A549 (cell line): ENCODE measurements at regions not wholly inside any gene's neighbourhood (a gene's known extent, or its start where the extent isn't known, plus 50 kb on each side); places are given as distances from the start of the nearest gene placed in this dataset.

Source experiments
- ATAC-seq, 2 experiments: fragments of 200-7000 bp in 1 of 2; fragments of >200 bp in 1 of 2; cut with Nextera tagmentation in 1 of 2; cut with Tn5 transposase in 1 of 2; 3 replicates each; pipeline versions ENCODE4 v1.8.0 to v1.9.1; 2018 to 2020; ENCODE audit warnings: mild to moderate bottlenecking in 1 of 2, moderate library complexity in 1 of 2
- CTCF ChIA-PET: fragments of 300-600 bp; sonication (Branson Sonifier 250); formaldehyde crosslinking; extraction: SDS; loops from one replicate; lab custom pipeline; 2021; ENCODE audit warnings: antibody characterized with exemption, inconsistent platforms; lab: Yijun Ruan, JAX
- POLR2A ChIA-PET: fragments of 350-600 bp; formaldehyde crosslinking; extraction: SDS; loops from one replicate; lab custom pipeline; 2021; ENCODE audit warnings: antibody characterized with exemption, inconsistent platforms; lab: Yijun Ruan, JAX
- DNase-seq, 2 experiments: peaks; one replicate each; pipeline versions ENCODE4 v3.0.0 to v3.0.0-alpha.2; 2011 to 2016; ENCODE audit warnings: low read depth in 1 of 2, low spot score in 1 of 2
- FAIRE-seq: peaks from 2 replicates; lab custom pipeline; 2011; peaks lifted over from hg19 to GRCh38; lab: Jason Lieb, UNC
- H3K27ac ChIP-seq, 2 experiments: fragments of >200 bp; sonication (Bioruptor Twin); formaldehyde crosslinking; 3 replicates each; pipeline ENCODE4 v1.5.1; 2016 to 2017
- H3K4me1 ChIP-seq: fragments of >200 bp; sonication (Bioruptor Twin); formaldehyde crosslinking; 3 replicates; pipeline ENCODE4 v1.6.1; 2016
- H3K4me2 ChIP-seq: fragments of >200 bp; sonication (Bioruptor Twin); formaldehyde crosslinking; 3 replicates; pipeline ENCODE4 v1.6.1; 2016
- H3K4me3 ChIP-seq: fragments of >200 bp; sonication (Bioruptor Twin); formaldehyde crosslinking; 3 replicates; pipeline ENCODE4 v1.5.1; 2016
- H3K9me3 ChIP-seq: fragments of >200 bp; sonication (Bioruptor Twin); formaldehyde crosslinking; 3 replicates; pipeline ENCODE4 v1.6.1; 2016
- BHLHE40 ChIP-seq: IDR thresholded peaks from 2 replicates; pipeline ENCODE4 v1.6.1; 2012; ENCODE audit warnings: low read depth, low read length, inconsistent platforms
- CBX8 ChIP-seq: fragments of 200-600 bp; sonication (generic); IDR thresholded peaks from 2 replicates; pipeline ENCODE4 v1.6.1; 2016
- CEBPB ChIP-seq, 2 experiments: fragments of >200 bp in 1 of 2; sonication (Bioruptor Twin) in 1 of 2; formaldehyde crosslinking in 1 of 2; IDR thresholded peaks; 2 replicates each; pipeline ENCODE4 v1.6.1; 2012 to 2016
- CHD4 ChIP-seq: fragments of 200-600 bp; sonication (generic); IDR thresholded peaks from 2 replicates; pipeline ENCODE4 v1.6.1; 2016; ENCODE audit warnings: antibody characterized with exemption, mild to moderate bottlenecking, borderline replicate concordance
- CTCF ChIP-seq: fragments of >200 bp; sonication (Bioruptor Twin); formaldehyde crosslinking; IDR thresholded peaks from 3 replicates; pipeline ENCODE4 v1.5.1; 2016
- E2F6 ChIP-seq: IDR thresholded peaks from 2 replicates; pipeline ENCODE4 v1.6.1; 2012; ENCODE audit warnings: low read depth, borderline replicate concordance
- EHMT2 ChIP-seq: fragments of 200-600 bp; sonication (generic); IDR thresholded peaks from 2 replicates; pipeline ENCODE4 v1.6.1; 2016; ENCODE audit warnings: antibody characterized with exemption, low read depth, mild to moderate bottlenecking, moderate library complexity
- FOSL2 ChIP-seq, 2 experiments: fragments of 450-650 bp in 1 of 2; fragments of >200 bp in 1 of 2; sonication (Bioruptor Twin) in 1 of 2; formaldehyde crosslinking; IDR thresholded peaks; 2 replicates each; pipeline versions ENCODE4 v1.5.0 to v1.6.1; 2016 to 2020; ENCODE audit warnings: mild to moderate bottlenecking in 1 of 2, moderate library complexity in 1 of 2
- HEYL ChIP-seq: fragments of 250-450 bp; sonication (Bioruptor Pico); IDR thresholded peaks from 2 replicates; pipeline ENCODE4 v1.8.0; 2021; ENCODE audit warnings: mild to moderate bottlenecking, moderate library complexity
- HOXA7 ChIP-seq: fragments of 250-450 bp; sonication (Bioruptor Pico); IDR thresholded peaks from 2 replicates; pipeline ENCODE4 v1.5.0; 2020; ENCODE audit warnings: mild to moderate bottlenecking, moderate library complexity
- KDM1A ChIP-seq: fragments of 200-600 bp; sonication (generic); IDR thresholded peaks from 2 replicates; pipeline ENCODE4 v1.6.1; 2016; ENCODE audit warnings: low read depth, mild to moderate bottlenecking
- MAFK ChIP-seq: fragments of 450-650 bp; IDR thresholded peaks from 2 replicates; pipeline ENCODE4 v1.6.1; 2014; ENCODE audit not compliant: partially characterized antibody
- MAX ChIP-seq: IDR thresholded peaks from 2 replicates; pipeline ENCODE4 v1.6.1; 2012
- PHF8 ChIP-seq: fragments of 200-600 bp; sonication (generic); IDR thresholded peaks from 2 replicates; pipeline ENCODE4 v1.6.1; 2016; ENCODE audit warnings: low read depth, mild to moderate bottlenecking, antibody characterized with exemption, moderate library complexity, borderline replicate concordance
- POLR2A ChIP-seq: IDR thresholded peaks from 2 replicates; pipeline ENCODE4 v1.6.1; 2012; ENCODE audit warnings: mild to moderate bottlenecking, low read length
- POLR2AphosphoS2 ChIP-seq: conservative IDR thresholded peaks from 2 replicates; pipeline ENCODE4 v1.6.1; 2012; ENCODE audit warnings: low read length, improper control_type of control experiment, inconsistent platforms
- RAD21 ChIP-seq, 2 experiments: fragments of >200 bp in 1 of 2; sonication (Bioruptor Twin) in 1 of 2; formaldehyde crosslinking in 1 of 2; IDR thresholded peaks in 1 of 2; conservative IDR thresholded peaks in 1 of 2; 2 replicates in 1 of 2; 3 replicates in 1 of 2; pipeline ENCODE4 v1.6.1; 2012 to 2018; ENCODE audit warnings: inconsistent platforms in 1 of 2
- RARB ChIP-seq: fragments of 250-450 bp; sonication (Bioruptor Pico); IDR thresholded peaks from 2 replicates; pipeline ENCODE4 v1.8.0; 2021; ENCODE audit warnings: mild to moderate bottlenecking, moderate library complexity
- REST ChIP-seq: fragments of 200-600 bp; sonication (generic); IDR thresholded peaks from 2 replicates; pipeline ENCODE4 v1.6.1; 2016; ENCODE audit warnings: antibody characterized with exemption, mild to moderate bottlenecking, moderate library complexity
- RFX5 ChIP-seq: fragments of 450-650 bp; IDR thresholded peaks from 2 replicates; pipeline ENCODE4 v1.7.1; 2014; ENCODE audit warnings: antibody characterized with exemption, mild to moderate bottlenecking, moderate library complexity
- SREBF2 ChIP-seq: fragments of 450-650 bp; IDR thresholded peaks from 2 replicates; pipeline ENCODE4 v1.6.1; 2014; ENCODE audit warnings: mild to moderate bottlenecking, moderate library complexity
- ZSCAN20 ChIP-seq: fragments of 250-450 bp; sonication (Bioruptor Pico); IDR thresholded peaks from 2 replicates; pipeline ENCODE4 v1.8.0; 2022; ENCODE audit warnings: mild to moderate bottlenecking, moderate library complexity
- WGBS: methylation state at CpG from one replicate; pipeline ENCODE4 v1.1.6; 2017; ENCODE audit errors: missing lambda C conversion rate; 5-methylcytosine and 5-hydroxymethylcytosine counted together

- Histone ChIP-seq H3K4me2 (peak overlapping the region; percentile 68), H3K27ac (peak overlapping the region; percentile 65 to 76), H3K4me3 (no peak overlapping the region), H3K4me1 (peaks cover 27% of the 10 kb centered on the region), H3K9me3 (no peaks in the 10 kb centered on the region)
- 31% methylated on average over 4 of the region's 4 CpGs for WGBS
- peak; percentile 87 to 89 for ATAC-seq
- peak; percentile 31 to 74 for DNase-seq
- POLR2A ChIA-PET = no interaction called here
- CTCF ChIA-PET = interaction anchor here (0.7 to 1.5 kb wide), 3 partner anchors 12 to 57 kb away, joined by 3 to 4 read pairs (median 4); no protein-coding TSS in a partner anchor
- TF ChIP-seq RAD21 (conservative IDR thresholded peaks at IDR 0.05 in 1 of 2, IDR thresholded peaks at IDR 0.05 in 1 of 2) (no peak), RARB (CRISPR knock-in tag) (no peak), ZSCAN20 (CRISPR knock-in tag) (no peak), REST (no peak), MAX (peak; percentile 44; the same call in 1 of the 2 replicates), HOXA7 (CRISPR knock-in tag) (no peak), PHF8 (no peak)
- peak; percentile 70 for FAIRE-seq
These were observed 141.4 kb downstream of the SPP2 start for GRCh38 chr2:234191819-234192407.

- CTCF ChIA-PET = interaction anchor here (1.4 kb wide), 1 partner anchor 10 kb away, joined by 3 read pairs; no protein-coding TSS in a partner anchor
- Histone ChIP-seq H3K4me3 (no peak overlapping the region), H3K9me3 (no peaks in the 10 kb centered on the region), H3K4me1 (peaks cover 24% of the 10 kb centered on the region), H3K4me2 (no peak overlapping the region; the same call in 2 of the 3 replicates), H3K27ac (peak overlapping the region; percentile 15 to 59; a peak in 4 of 6 replicates)
- POLR2A ChIA-PET = no interaction called here
- ATAC-seq (no peak), FAIRE-seq (no peak), DNase-seq (no peak)
- 94% methylated on average over 6 of the region's 6 CpGs for WGBS
- no peak for TF ChIP-seq CHD4
- no peak for TF ChIP-seq CTCF
- TF ChIP-seq BHLHE40 = no peak
- TF ChIP-seq CEBPB (IDR thresholded peaks at IDR 0.05) = no peak
- no peak for TF ChIP-seq RFX5
- TF ChIP-seq POLR2A = no peak
These were observed 139.3 kb downstream of the SPP2 start for GRCh38 chr2:234189786-234190300.

- H3K4me1 ChIP-seq = peaks cover 18% of the 10 kb centered on the region
- no peak for DNase-seq
- peak overlapping the region in 1 of 2 experiments; percentile 59; a peak in 3 of 6 replicates for H3K27ac ChIP-seq
- POLR2A ChIA-PET = no interaction called here
- no peak overlapping the region for H3K4me2 ChIP-seq
- no peak overlapping the region for H3K4me3 ChIP-seq
- TF ChIP-seq KDM1A (no peak), SREBF2 (no peak), MAFK (no peak), CHD4 (no peak), POLR2AphosphoS2 (no peak), FOSL2 (IDR thresholded peaks at IDR 0.05) (no peak), FOSL2 (CRISPR knock-in tag; IDR thresholded peaks at IDR 0.05) (no peak), EHMT2 (no peak), HEYL (no peak), E2F6 (no peak), CBX8 (no peak), RAD21 (conservative IDR thresholded peaks at IDR 0.05 in 1 of 2, IDR thresholded peaks at IDR 0.05 in 1 of 2) (no peak)
- TF ChIP-seq, all 56 proteins: peak for 0
- 97% methylated on average over 5 of the region's 5 CpGs for WGBS
- CTCF ChIA-PET = no interaction called here
- no peaks in the 10 kb centered on the region for H3K9me3 ChIP-seq
- FAIRE-seq (no peak), ATAC-seq (no peak)
These were observed 138.7 kb downstream of the SPP2 start for GRCh38 chr2:234189230-234189629.
